H9 (cell line): ENCODE measurements at regions not wholly inside any gene's neighbourhood (a gene's known extent, or its start where the extent isn't known, plus 50 kb on each side); places are given as distances from the start of the nearest gene placed in this dataset.

Experiments
- DNase-seq: peaks from one replicate; pipeline ENCODE4 v3.0.0-alpha.2; 2017
- H2AFZ ChIP-seq: one replicate; pipeline ENCODE4 v1.6.1; 2013; ENCODE audit warnings: mild to moderate bottlenecking, low read length, control low read depth, moderate library complexity
- H2AK5ac ChIP-seq: 2 replicates; pipeline ENCODE4 v1.6.1; 2013; ENCODE audit warnings: low read length, control low read depth, mixed read lengths; ENCODE audit not compliant: insufficient read length
- H2BK120ac ChIP-seq: one replicate; pipeline ENCODE4 v1.6.1; 2013; ENCODE audit warnings: low read depth, mild to moderate bottlenecking, low read length, control low read depth, inconsistent platforms; ENCODE audit not compliant: poor library complexity, severe bottlenecking
- H2BK12ac ChIP-seq: 2 replicates; pipeline ENCODE4 v1.6.1; 2013; ENCODE audit warnings: low read length, control low read depth, mixed read lengths, low read depth; ENCODE audit not compliant: insufficient read length
- H2BK15ac ChIP-seq: 2 replicates; pipeline ENCODE4 v1.6.1; 2013; ENCODE audit warnings: low read depth, low read length, control low read depth
- H2BK20ac ChIP-seq: one replicate; pipeline ENCODE4 v1.6.1; 2013; ENCODE audit warnings: low read depth, mild to moderate bottlenecking, low read length, control low read depth, inconsistent platforms; ENCODE audit not compliant: poor library complexity, severe bottlenecking
- H2BK5ac ChIP-seq: 2 replicates; pipeline ENCODE4 v1.6.1; 2013; ENCODE audit warnings: low read length, control low read depth, mixed read lengths; ENCODE audit not compliant: insufficient read length
- H3K14ac ChIP-seq: 2 replicates; pipeline ENCODE4 v1.6.1; 2013; ENCODE audit warnings: low read length, control low read depth; ENCODE audit not compliant: insufficient read depth
- H3K18ac ChIP-seq: 2 replicates; pipeline ENCODE4 v1.6.1; 2013; ENCODE audit warnings: low read depth, mild to moderate bottlenecking, mixed read lengths, low read length, control low read depth; ENCODE audit not compliant: insufficient read length
- H3K23ac ChIP-seq: 2 replicates; pipeline ENCODE4 v1.6.1; 2013; ENCODE audit warnings: low read length, control low read depth, mixed read lengths, low read depth; ENCODE audit not compliant: insufficient read length
- H3K23me2 ChIP-seq: 2 replicates; pipeline ENCODE4 v1.6.1; 2013; ENCODE audit warnings: low read depth, mild to moderate bottlenecking, mixed read lengths, low read length, control low read depth; ENCODE audit not compliant: insufficient read length, poor library complexity, severe bottlenecking
- H3K27ac ChIP-seq: 2 replicates; pipeline ENCODE4 v1.5.1; 2013; ENCODE audit warnings: low read length, control low read depth, mixed read lengths, low read depth; ENCODE audit not compliant: insufficient read length
- H3K27me3 ChIP-seq: 2 replicates; pipeline ENCODE4 v1.6.1; 2013; ENCODE audit warnings: low read length, control low read depth, inconsistent platforms; ENCODE audit not compliant: insufficient read depth
- H3K4ac ChIP-seq: 2 replicates; pipeline ENCODE4 v1.6.1; 2013; ENCODE audit warnings: low read depth, mild to moderate bottlenecking, control low read depth, inconsistent platforms, low read length, moderate library complexity
- H3K4me1 ChIP-seq: 2 replicates; pipeline ENCODE4 v1.6.1; 2013; ENCODE audit warnings: low read length, control low read depth, inconsistent platforms; ENCODE audit not compliant: insufficient read depth
- H3K4me2 ChIP-seq: 2 replicates; pipeline ENCODE4 v1.6.1; 2013; ENCODE audit warnings: low read length, control low read depth, mixed read lengths; ENCODE audit not compliant: insufficient read length, insufficient read depth
- H3K56ac ChIP-seq: 2 replicates; pipeline ENCODE4 v1.6.1; 2013; ENCODE audit warnings: low read depth, mild to moderate bottlenecking, mixed read lengths, low read length, control low read depth; ENCODE audit not compliant: insufficient read length
- H3K79me1 ChIP-seq: 2 replicates; pipeline ENCODE4 v1.6.1; 2013; ENCODE audit warnings: low read depth, mild to moderate bottlenecking, moderate library complexity, low read length, control low read depth, inconsistent platforms; ENCODE audit not compliant: insufficient read depth, poor library complexity, severe bottlenecking
- H3K79me2 ChIP-seq: 2 replicates; pipeline ENCODE4 v1.6.1; 2013; ENCODE audit warnings: low read length, control low read depth, inconsistent platforms; ENCODE audit not compliant: insufficient read depth
- H3K9ac ChIP-seq: 2 replicates; pipeline ENCODE4 v1.6.1; 2013; ENCODE audit warnings: low read length, control low read depth, mixed read lengths; ENCODE audit not compliant: insufficient read length; ENCODE audit errors: extremely low read depth
- H3K9me3 ChIP-seq: one replicate; pipeline ENCODE4 v1.6.1; 2013; ENCODE audit warnings: low read depth, low read length, inconsistent platforms; ENCODE audit not compliant: control insufficient read depth
- H3T11ph ChIP-seq: one replicate; pipeline ENCODE4 v1.6.1; 2013; ENCODE audit warnings: mild to moderate bottlenecking, low read length, control low read depth, inconsistent platforms
- H4K20me1 ChIP-seq: one replicate; pipeline ENCODE4 v1.6.1; 2013; ENCODE audit not compliant: control insufficient read depth, insufficient read length, insufficient read depth
- H4K5ac ChIP-seq: 2 replicates; pipeline ENCODE4 v1.6.1; 2013; ENCODE audit warnings: low read depth, mild to moderate bottlenecking, mixed read lengths, low read length, control low read depth; ENCODE audit not compliant: insufficient read length
- H4K8ac ChIP-seq: replicated peaks from 2 replicates; pipeline ENCODE4 v1.6.1; 2013; ENCODE audit warnings: low read length, control low read depth, mixed read lengths, low read depth; ENCODE audit not compliant: insufficient read length
- H4K91ac ChIP-seq: 2 replicates; pipeline ENCODE4 v1.6.1; 2013; ENCODE audit warnings: low read depth, mild to moderate bottlenecking, moderate library complexity, mixed read lengths, low read length, control low read depth; ENCODE audit not compliant: insufficient read length
- H3K27ac Mint-ChIP-seq, 3 experiments: 2 replicates in 2 of 3; 3 replicates in 1 of 3; pipeline ENCODE4 v1.8.0; 2020 to 2021; ENCODE audit warnings: mixed read lengths in 3 of 3, mild to moderate bottlenecking in 1 of 3, moderate library complexity in 1 of 3
- H3K27me3 Mint-ChIP-seq: 2 replicates; pipeline ENCODE4 v1.8.0; 2021; ENCODE audit warnings: low read depth, mild to moderate bottlenecking, moderate library complexity, mixed read lengths
- H3K36me3 Mint-ChIP-seq, 3 experiments: 2 replicates in 2 of 3; 3 replicates in 1 of 3; pipeline ENCODE4 v1.8.0; 2020 to 2021; ENCODE audit warnings: low read depth in 3 of 3, mixed read lengths in 3 of 3; ENCODE audit not compliant: insufficient read depth in 1 of 3
- H3K4me1 Mint-ChIP-seq, 2 experiments: 2 replicates each; pipeline ENCODE4 v1.8.0; 2020; ENCODE audit warnings: mixed read lengths in 2 of 2
- H3K4me3 Mint-ChIP-seq, 2 experiments: 2 replicates in 1 of 2; 3 replicates in 1 of 2; pipeline ENCODE4 v1.8.0; 2020 to 2021; ENCODE audit warnings: mild to moderate bottlenecking in 2 of 2, mixed read lengths in 2 of 2, moderate library complexity in 1 of 2
- H3K9me3 Mint-ChIP-seq, 2 experiments: 2 replicates in 1 of 2; 3 replicates in 1 of 2; pipeline ENCODE4 v1.8.0; 2020; ENCODE audit warnings: mild to moderate bottlenecking in 2 of 2, mixed read lengths in 2 of 2, moderate library complexity in 1 of 2
- WGBS: extraction: QIAGEN DNeasy Blood & Tissue Kit; methylation state at CpG from one replicate; pipeline ENCODE4 v1.1.7; 2013; ENCODE audit warnings: missing lambda C conversion rate, low lambda C conversion rate, mixed read lengths; ENCODE audit not compliant: insufficient read length; ENCODE audit errors: extremely low coverage; 5-methylcytosine and 5-hydroxymethylcytosine counted together
- TF ChIP-seq, protein P1 (sequence below): fragments of 200-600 bp; sonication (generic); conservative IDR thresholded peaks from 3 replicates; pipeline ENCODE4 v1.8.0; 2021; ENCODE audit warnings: antibody characterized with exemption, mild to moderate bottlenecking

- Histone ChIP-seq H2BK120ac (no peak overlapping the region), H4K91ac (no peak overlapping the region), H3K4ac (no peak overlapping the region), H3K4me2 (no peak overlapping the region), H3K9me3 (no peaks in the 10 kb centered on the region), H4K20me1 (no peaks in the 10 kb centered on the region), H2AFZ (no peak overlapping the region), H3T11ph (no peak overlapping the region), H3K56ac (no peak overlapping the region), H2BK5ac (no peak overlapping the region), H4K5ac (no peak overlapping the region), H3K4me1 (no peaks in the 10 kb centered on the region), H3K9ac (no peak overlapping the region), H2BK12ac (no peak overlapping the region), H2BK15ac (no peak overlapping the region), H2AK5ac (no peak overlapping the region), H3K18ac (no peak overlapping the region), H3K23me2 (no peaks in the 10 kb centered on the region), H3K23ac (no peak overlapping the region), H2BK20ac (no peak overlapping the region), H3K27ac (no peak overlapping the region), H3K79me1 (no peaks in the 10 kb centered on the region), H4K8ac (no peak overlapping the region), H3K14ac (no peak overlapping the region), H3K79me2 (no peaks in the 10 kb centered on the region), H3K27me3 (no peaks in the 10 kb centered on the region)
- Mint-ChIP-seq H3K27ac (no peak overlapping the region), H3K9me3 (no peaks in the 10 kb centered on the region), H3K4me3 (no peak overlapping the region), H3K27me3 (no peaks in the 10 kb centered on the region), H3K36me3 (no peaks in the 10 kb centered on the region), H3K4me1 (no peaks in the 10 kb centered on the region)
- WGBS: no CpG with 5 or more reads among the region's 1 CpG
- TF ChIP-seq, protein P1, sequence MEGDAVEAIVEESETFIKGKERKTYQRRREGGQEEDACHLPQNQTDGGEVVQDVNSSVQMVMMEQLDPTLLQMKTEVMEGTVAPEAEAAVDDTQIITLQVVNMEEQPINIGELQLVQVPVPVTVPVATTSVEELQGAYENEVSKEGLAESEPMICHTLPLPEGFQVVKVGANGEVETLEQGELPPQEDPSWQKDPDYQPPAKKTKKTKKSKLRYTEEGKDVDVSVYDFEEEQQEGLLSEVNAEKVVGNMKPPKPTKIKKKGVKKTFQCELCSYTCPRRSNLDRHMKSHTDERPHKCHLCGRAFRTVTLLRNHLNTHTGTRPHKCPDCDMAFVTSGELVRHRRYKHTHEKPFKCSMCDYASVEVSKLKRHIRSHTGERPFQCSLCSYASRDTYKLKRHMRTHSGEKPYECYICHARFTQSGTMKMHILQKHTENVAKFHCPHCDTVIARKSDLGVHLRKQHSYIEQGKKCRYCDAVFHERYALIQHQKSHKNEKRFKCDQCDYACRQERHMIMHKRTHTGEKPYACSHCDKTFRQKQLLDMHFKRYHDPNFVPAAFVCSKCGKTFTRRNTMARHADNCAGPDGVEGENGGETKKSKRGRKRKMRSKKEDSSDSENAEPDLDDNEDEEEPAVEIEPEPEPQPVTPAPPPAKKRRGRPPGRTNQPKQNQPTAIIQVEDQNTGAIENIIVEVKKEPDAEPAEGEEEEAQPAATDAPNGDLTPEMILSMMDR: no peak
- DNase-seq: no peak
Observed at GRCh38 chr1:218702775-218703174, 357.6 kb downstream of the TGFB2 start.
